Endometrial microvascular endothelial cells (primary cell): ENCODE measurements at regions not wholly inside any gene's neighbourhood (a gene's known extent, or its start where the extent isn't known, plus 50 kb on each side); places are given as distances from the start of the nearest gene placed in this dataset.
"Not testable (repeated sequence)": the region's sequence is repeated elsewhere in the genome, so short reads cannot be mapped to it uniquely, and the experiment has no call there.

Experiments
- in situ Hi-C: cut with HindIII; loops from 2 replicates; pipeline ENCODE4 v1.10.0; 2017; ENCODE audit warnings: low sequenced_read_pairs, low pct_unique_long_range_greater_than_20kb; ENCODE audit errors: inconsistent ontology term

DNA sequence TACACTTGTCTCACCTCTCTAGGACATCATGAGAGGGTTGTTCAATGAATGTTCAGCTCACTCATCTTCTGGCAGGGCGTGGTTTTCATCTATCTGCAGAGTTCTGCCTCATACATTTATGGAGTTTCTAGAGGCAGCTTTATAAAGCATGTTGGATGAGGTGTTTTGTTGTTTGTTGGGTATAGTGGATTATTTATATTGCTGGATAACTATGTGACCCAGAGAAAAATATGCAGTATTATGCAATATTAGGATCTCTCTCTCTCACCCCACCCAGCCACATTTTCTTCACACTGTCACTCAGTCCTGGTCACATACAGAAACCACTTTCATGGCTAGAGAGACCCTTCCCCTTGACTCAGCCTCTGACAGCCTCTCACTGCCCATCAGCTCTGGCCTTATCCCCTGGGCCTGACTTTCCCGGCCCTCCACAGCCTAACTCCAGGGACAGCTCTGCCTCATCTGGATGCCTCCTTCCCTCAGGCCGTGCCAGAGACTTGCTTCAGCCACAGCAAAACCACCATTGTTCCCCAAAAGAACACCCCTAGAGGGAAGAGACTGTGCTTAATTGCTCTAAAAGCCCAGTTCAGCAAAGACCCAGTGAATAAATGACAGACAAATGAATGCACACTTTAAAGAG lies 260.3 kb downstream of the MYCN start:
- in situ Hi-C loops = no loop called here

DNA sequence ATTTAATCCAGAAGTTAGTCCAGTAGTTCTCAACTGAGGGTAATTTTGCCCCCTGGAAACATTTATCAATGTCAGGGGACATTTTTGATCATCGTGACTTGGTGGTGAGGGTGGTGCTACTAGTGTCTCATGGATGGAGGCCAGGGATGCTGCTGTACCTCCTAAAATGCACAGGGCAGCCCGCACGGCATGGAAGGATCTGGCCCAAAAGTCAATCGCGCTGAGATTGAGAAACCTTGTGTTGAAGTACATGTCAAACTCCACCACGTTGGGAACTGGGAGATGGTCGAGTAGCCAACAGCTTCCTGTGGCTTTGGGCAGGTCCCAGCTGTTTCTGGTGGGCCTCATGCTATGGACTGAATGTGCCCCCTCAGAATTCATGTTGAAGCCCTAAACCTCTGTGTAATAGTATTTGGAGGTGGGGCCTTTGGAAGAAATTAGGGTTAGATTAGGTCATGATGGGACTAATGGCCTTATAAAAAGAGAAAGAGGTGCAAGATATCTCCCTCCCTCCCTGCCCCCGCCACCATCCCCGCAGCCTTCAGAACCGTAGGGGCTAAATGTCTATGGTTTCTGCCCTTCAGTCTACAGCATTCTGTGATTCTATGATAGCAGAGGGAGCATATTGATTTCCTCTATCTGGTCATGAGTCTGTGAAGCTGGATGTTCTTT lies 259.7 kb downstream of the MYCN start:
- in situ Hi-C loops = no loop called here

DNA sequence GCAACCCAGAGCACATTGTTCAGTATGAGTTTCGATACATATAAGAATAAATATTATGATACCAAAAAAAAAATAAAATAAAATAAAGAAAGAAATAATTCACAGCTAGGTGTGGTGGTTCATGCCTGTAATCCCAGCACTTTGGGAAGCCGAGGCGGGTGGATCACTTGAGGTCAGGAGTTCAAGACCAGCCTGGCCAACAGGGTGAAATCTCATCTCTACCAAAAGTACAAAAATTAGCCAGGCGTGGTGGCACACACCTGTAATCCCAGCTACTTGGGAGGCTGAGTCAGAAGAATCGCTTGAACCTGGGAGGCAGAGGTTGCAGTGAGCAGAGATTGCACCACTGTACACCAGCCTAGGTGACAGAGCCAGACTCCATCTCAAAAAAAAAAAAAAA lies 258.9 kb downstream of the MYCN start:
- in situ Hi-C loops = not testable (repeated sequence)

DNA sequence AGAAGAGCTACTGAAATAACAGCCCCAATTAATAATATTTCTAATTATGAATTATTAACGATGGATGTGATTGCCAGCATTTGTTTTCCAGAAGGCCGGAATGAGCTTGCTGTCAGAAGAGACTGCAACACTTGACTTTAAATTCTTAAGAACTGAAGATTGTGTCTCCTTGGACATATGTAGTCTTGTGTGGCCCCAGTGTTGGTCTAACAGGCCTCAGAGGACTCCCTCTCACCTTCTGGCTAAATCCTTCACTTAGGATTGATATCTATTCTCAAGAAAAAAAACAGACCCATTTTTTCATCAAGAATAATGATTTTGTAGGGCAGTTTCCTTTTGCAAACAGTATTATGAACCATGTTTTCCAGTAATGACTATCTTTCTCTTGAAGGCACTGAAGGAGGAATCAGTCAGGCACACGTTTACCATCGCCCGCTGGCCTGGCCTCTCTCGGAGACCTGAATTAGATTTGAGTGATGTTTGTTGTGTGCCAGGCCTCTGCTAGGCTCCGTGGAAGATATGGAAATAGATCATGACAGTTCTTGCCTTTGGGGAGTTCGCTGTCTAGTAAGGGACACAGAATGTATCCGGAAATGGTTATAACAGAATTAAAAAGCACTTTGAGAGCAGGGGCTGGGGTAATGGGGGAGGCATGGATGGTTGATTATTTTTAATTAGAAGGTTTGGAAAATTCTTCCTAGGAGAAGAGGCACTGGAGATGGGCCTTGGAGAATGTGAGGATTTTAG lies 258.0 kb downstream of the MYCN start:
- in situ Hi-C loops = no loop called here

DNA sequence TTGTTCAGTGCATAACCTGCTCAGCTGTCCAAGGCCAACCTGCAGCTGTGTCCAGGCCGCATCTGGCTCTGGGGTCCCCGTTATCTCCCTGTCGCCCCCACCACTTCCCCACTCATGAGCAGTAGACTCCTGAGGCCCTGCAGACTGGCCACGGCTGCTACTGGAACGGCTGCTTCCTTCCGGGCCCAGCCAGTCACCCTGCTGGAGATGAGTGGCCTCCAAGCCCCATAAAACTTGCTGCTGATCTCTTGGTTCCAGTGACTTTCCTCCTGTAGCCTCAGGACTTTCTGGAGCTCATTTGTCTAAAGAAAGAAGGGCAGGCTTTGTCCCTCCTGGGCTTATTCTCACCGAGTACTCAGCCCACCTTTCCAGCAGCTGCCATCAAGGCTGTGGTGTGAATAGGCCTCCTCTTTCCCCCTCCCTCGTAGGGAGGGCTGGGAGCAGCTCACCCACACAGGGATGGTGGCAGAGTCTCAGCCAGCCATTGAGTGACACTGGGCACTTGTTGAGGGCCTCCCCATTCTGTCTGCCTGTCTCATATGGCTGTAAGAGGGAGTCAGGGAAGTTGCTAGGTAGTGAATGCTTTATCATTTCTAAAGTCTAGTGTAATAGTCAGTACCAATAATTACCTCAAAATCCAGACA lies 257.3 kb downstream of the MYCN start:
- in situ Hi-C loops = no loop called here

DNA sequence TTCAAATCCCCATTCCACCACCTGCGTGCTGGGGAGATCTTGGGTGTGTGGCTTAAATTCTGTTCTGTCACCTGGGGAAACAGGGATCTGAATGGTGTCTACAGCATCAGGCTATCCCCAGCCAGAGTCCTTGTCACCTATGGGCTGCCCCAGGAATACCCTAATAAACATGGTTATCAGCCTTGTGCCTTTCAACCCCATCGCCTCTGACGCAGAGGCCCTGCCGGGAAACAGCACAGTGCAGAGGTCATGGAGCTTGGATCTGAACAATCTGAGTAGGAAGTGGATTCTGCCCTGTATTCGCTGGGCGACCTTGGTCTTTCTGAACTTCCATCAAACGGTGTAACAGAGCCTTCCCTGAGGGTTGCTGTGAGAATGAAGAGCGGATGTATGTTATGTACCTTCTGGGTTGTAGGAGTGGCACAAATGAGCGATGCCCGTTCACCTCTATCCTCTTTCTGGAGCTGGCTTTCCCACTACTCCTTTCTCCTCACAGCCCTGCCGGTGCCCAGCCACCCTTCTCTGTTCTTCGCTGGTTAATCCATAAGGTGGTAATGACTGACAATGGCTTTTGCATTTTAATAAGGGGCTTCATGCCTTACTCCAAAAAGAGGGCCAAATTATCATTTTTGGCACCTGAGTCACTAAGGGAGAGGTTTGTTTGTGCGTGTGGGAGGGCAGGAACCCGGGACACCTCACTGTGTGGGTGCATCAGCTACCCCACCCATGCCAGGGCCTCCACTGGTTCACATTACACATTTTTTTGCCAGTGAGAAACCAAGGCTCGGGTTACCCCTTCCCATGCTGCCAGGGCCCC lies 256.5 kb downstream of the MYCN start:
- in situ Hi-C loops = no loop called here

DNA sequence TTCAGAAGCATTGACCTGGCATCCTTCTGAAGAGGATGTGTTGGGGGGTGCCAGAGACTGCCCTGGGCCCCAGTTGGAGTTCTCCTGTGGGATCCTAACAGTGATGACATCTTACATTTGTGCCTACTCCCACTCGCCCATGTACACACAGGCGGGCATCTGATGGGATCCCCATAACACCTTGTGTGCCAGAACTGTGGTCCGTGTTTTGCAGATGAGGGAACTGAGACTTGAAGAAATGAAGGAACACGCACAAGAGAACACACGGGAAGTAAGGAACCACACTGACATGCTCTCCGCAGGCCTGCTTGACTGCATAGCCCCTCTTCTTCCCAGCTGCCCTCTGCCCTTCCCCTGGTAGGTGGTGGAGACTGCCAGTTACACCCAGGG lies 255.3 kb downstream of the MYCN start:
- in situ Hi-C loops = no loop called here

DNA sequence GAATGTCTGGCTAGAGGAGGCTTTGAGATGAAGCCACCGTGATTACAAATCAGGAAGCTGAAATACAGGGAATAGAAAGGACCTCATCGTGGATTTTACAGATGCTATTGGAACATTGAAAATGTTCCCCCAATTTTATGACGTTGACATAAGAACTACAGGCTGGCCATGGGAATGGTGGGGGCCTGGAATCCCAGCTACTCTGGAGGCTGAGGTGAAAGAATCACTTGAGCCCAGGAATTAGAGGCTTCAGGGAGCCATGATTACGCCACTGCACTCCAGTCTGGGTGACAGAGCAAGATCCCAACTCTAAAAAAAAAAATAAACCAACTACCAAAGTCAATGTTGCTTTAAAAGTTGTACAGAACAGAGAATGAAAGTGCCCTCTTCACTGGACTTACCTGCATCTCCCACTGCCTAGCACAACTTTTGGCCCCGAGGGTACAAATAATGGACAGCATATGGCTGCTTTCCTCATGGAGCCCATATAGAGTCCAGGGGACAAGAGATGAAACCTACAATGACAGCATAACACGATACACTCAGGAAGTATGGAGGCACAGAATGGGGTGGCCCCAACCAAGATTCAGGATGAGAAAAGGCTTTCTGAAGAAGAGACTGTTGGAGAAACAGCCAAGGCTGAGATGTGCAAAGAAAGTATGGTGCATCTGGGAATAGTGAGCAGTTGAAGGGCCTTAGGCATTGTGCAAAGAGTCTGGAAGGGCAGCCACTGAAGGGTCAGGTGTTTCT lies 254.8 kb downstream of the MYCN start:
- in situ Hi-C loops = no loop called here

DNA sequence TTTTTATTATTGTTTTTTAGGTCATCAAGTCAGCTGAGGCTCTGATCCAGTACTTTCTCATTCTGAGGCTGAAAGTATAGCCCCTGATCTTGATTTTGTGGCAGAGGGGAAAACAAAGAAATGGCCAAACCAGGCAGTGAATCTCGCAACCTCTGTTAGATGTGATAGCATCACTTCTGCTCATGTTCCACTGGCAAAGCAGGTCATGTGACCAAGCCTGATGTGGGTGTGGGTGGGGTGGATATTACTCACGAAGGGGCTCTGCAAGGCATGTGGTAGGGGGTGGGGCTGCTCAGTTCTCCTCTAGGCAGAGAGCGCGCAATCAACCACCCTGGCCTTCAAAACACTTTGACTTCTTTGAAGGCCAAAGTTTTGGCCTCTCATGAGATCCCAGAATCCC lies 254.2 kb downstream of the MYCN start:
- in situ Hi-C loops = no loop called here

DNA sequence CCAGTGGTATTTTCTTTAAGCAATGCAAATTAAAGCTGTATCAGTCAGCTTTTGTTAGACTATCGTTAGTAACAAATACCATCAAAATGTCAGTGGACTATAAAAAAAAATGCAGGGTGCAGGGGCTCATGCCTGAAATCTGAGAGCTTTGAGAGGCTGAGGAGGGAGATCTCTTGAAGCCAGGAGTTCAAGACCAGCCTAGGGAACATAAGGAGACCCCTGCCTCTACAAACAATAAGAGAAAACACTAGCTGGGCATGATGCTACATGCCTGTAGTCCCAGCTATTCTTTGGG lies 253.7 kb downstream of the MYCN start:
- in situ Hi-C loops = no loop called here

DNA sequence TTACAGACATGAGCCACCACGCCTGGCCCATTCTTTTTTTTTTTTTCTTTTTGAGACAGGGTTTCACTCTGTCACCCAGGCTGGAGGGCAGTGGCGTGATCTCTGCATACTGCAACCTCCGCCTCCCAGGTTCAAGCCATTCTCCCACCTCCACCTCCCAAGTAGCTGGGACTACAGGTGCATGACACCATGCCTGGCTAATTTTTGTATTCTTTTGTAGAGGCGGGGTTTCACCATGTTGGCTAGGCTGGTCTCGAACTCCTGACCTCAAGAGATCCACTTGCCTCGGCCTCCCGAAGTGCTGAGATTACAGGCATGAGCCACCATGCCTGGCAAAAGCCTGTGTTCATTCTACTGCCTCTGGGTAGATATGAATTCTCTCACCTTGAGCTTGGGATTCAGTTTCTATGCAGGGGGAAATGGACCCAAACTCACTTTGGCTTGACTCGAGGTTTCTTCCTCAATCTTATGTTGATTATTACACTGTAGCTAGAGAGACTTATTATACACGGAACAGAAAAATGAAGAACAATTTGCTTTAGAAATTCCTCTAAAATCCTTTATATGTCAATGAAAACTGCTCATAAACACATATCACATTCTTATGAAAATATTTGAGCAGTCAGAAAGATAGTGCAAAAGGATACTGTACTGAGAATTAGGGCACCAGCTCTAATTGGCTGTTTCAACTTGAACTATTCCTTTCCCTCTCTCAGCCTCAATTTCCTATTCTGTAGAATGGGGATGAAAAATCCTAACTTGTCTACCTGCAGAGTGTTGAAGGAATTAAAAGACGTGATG lies 252.3 kb downstream of the MYCN start:
- in situ Hi-C loops = no loop called here

DNA sequence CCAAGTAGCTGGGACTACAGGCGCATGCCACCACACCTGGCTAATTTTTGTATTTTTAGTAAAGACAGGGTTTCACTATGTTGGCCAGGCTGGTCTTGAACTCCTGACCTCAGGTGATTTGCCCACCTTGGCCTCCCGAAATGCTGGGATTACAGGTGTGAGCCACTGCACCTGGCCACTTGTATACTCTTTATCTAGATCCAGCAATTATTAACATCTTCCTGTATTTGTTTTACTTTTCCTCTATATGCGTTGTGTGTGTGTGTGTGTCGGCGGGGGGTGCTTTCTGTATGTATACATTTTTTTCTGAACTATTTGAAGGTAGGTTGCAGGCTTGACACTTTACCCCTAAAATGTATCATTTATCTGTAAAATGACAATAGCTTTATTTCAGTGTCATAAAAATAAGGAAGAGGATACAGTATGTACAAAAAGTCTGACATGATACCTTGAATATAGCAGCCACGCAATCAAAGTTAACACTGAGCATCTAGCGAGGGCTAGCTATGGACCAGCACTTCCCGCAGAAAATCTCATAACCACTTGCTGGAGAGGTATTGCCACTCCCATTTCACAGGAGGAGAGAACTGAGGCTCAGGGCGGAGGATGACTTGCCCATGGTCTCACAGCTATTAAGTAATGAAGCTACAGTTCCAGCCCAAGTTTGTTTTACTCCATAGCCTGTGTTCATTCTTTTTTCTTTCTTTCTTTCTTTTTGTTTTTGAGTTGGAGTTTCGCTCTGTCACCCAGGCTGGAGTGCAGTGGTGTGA lies 251.3 kb downstream of the MYCN start:
- in situ Hi-C loops = no loop called here

DNA sequence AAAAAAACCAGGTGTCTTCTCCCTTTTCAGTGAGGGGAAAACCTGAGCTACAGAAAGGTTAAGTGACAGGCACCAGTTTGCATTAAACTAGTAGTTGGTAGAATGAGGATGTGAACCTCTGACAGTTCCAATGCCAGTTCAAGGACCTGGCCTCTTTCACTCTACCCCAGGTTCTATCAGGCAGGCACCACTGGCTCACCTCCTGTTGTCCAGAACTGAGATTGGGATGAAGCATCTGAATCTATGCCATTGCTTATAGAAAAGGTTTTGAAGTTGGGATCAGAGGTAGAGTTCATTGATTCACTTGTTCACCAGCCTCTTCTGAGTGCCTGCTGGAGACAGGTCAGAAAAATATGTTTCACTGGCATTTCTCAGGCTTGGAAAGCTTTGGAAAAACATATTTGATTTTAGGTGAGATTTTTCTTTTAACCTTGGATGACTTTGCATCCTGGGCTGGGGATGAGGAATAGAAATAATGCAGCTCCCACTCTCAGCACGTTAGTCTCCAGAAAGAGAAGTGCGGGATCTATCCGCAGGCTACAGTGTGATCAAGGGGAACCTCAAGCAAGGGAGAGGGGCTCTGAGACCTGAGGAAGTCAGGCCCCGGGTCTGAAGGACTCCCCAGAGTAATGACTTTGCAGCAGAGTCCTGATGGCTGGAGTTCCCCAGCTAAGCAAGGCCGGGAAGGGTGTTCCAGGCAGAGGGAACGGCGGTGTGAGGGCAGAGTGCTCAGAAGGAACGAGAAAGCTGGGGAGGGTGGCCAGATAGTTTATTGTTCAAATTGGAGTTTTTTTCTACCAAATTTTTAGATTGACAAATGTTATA lies 250.3 kb downstream of the MYCN start:
- in situ Hi-C loops = no loop called here

DNA sequence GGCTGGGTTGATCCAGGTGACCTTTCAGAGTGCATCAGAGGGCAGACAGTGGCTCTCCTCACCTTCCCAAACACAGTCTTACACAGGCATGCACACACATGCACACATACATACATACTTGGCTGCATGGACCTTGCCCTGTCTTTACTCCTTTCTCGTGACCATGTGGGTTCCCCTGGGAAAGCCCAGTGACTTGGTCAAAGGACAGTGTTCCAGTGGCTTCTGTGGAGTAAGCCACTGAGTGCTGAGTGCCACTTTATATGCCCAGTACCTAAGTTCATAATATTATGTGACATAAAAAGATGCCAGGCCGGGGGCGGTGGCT lies 249.4 kb downstream of the MYCN start:
- in situ Hi-C loops = no loop called here

DNA sequence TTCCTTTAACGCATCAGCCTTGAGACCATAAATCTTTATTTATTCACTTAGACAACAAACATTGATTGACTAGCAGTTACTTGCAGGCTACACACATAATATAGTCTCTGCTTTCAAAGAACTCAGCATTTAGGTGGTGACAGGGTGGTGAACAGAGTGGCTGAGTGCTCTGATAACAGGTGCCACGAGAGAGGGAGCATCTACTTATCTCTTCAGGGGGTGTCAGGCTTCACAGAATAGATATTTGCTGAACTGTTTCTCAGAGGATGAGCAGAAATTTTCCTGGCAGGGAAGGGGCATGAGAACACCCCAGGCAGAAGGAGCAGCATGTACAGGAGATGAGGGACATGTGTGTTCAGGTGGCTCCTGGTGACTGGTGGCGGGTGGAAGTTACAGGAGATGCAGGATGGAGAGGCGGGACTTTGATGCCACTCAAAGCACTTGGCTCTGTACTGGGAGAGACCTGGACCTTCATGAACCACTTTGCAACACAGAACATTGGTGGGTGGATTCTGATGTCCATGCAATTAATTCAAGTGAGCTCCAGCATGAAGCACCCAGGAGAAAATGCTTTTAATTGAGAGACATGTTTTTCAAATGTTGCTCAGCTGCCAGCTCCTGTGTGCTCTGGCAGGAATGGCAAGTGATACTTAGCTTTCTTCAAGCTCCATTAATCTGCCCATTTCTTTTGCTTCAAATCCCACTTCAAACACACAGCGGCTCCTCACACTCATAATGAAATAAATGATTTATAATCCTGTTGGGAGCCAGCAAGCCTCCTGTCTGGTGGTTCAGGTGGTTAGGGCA lies 248.9 kb downstream of the MYCN start:
- in situ Hi-C loops = no loop called here
